Cardiac fibroblast (primary cell): ENCODE measurements at regions not wholly inside any gene's neighbourhood (a gene's known extent, or its start where the extent isn't known, plus 50 kb on each side); places are given as distances from the start of the nearest gene placed in this dataset.
A peak's percentile ranks its signal among the peaks of the same experiment; 100 is the strongest.

ENCODE experiments used
- DNase-seq, 2 donors: peaks; one replicate each; pipeline versions ENCODE4 v3.0.0 to v3.0.0-alpha.2; 2010; ENCODE audit warnings: low read depth in 2 of 2
- H3K4me3 ChIP-seq, 2 donors: replicated peaks in 1 of 2; 1 replicate in 1 of 2; 2 replicates in 1 of 2; pipeline ENCODE4 v1.5.1; 2011; ENCODE audit warnings: low read depth in 2 of 2, low read length in 2 of 2, mild to moderate bottlenecking in 2 of 2, moderate library complexity in 1 of 2
- TF ChIP-seq, protein P1 (sequence below): IDR thresholded peaks from one replicate; pipeline ENCODE4 v1.5.1; 2011; ENCODE audit warnings: low read depth, mild to moderate bottlenecking, low read length, inconsistent platforms

DNA sequence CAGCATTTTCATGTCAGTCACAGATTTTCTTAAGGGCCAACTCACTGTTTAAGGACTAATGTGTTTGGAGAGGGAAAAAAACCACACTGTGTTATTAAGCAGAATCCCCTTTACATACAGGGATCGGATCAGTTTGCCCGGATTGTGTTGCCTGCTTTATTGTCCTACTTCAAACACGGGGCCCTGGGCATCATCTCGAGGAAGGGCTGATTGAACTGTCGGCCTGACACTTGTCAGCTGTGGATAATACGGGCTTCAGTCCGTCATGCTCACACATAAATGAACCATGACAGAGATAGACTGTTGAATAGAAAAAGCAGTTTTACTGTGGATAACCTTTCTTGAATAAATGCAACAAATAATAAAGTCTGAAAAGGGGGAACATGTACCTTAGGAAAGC is 325.0 kb downstream of the ZSWIM6 start:
- no peak for DNase-seq
- TF ChIP-seq, protein P1, sequence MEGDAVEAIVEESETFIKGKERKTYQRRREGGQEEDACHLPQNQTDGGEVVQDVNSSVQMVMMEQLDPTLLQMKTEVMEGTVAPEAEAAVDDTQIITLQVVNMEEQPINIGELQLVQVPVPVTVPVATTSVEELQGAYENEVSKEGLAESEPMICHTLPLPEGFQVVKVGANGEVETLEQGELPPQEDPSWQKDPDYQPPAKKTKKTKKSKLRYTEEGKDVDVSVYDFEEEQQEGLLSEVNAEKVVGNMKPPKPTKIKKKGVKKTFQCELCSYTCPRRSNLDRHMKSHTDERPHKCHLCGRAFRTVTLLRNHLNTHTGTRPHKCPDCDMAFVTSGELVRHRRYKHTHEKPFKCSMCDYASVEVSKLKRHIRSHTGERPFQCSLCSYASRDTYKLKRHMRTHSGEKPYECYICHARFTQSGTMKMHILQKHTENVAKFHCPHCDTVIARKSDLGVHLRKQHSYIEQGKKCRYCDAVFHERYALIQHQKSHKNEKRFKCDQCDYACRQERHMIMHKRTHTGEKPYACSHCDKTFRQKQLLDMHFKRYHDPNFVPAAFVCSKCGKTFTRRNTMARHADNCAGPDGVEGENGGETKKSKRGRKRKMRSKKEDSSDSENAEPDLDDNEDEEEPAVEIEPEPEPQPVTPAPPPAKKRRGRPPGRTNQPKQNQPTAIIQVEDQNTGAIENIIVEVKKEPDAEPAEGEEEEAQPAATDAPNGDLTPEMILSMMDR: no peak
- H3K4me3 ChIP-seq: no peak overlapping the region

DNA sequence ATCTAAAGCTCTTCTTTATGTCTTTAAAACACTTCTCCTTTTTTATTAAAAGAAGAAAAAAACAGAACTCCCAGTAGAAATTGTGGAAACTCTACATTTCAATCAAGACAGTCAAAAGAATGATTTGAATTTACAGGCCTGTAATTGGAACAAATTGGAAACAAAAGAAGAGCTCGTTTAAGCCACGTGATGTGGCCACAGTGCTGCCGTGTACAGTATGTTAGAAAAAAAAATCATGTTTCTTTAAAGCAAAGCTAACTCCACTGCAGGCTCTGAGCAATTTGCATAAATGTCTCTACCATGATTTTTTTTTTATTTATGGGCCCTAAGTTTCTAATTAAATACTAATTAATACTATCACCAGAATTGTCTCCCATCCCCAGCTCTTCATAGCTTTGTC is 325.6 kb downstream of the ZSWIM6 start:
- DNase-seq: no peak
- H3K4me3 ChIP-seq: no peak overlapping the region
- TF ChIP-seq, protein P1: no peak

DNA sequence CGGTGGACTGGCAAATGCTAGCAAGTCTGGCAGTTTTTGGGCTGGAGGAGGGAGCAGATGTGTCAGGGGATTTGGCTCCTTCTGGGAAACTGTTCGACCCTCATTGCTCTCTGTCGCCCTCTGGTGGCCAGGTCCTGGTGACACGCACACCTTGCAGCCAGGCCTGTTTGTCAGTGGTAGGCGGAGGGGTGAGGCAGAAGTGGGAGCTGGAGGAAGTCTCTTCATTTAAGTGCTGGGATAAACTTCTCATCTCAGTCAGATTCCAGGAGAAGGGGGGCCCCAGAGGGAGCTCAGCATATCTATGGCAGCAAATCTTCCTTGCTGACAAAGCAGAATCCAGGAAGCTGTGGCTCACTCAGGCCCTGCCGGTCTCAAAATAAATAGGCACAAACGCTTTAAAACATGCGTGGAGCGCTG is 326.5 kb downstream of the ZSWIM6 start:
- peak; percentile 82 to 84 for DNase-seq
- TF ChIP-seq, protein P1: peak; percentile 91
- H3K4me3 ChIP-seq: no peak overlapping the region

DNA sequence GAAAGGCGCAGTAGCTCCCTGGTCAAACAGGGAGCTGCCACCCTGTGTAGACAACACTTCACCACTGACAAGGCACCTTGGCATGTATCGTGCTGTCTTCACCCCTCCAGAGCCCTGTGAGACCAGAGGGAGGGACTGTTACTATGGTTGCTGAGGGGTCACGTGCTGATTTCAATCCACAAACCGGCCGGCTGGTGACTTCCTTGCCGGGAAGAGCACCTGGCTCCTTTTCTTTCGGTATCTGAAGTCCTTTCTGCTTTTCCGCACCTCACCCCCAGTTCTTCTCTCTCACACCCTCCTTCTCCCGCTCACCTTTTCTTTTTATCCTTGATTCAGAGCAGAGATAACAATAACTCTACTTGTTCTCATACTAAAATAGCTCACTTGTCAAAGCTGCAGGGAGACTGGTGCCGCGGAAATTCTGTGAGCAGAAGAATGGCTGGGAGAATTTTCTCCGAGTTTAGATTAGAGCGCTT is 327.2 kb downstream of the ZSWIM6 start:
- no peak for DNase-seq
- TF ChIP-seq, protein P1: no peak
- no peak overlapping the region for H3K4me3 ChIP-seq

DNA sequence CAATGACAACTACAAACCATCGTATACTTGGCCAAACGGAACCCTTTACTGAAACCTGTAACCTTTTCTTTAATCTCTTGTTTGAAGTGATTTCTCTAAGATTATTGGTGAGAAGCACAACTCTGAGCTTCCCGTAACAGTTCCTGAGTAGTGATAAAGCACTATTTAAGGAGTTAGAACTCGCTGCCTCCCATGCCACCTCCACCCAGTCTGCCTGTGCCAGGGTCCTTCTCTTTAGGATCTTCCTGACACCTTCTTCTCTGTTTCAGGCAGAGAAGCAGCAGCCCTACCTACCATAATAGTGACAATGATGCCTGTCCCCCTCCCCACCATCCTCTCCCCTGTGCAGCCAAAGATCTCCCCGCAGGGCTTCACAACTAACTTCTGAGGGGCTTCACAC is 330.6 kb downstream of the ZSWIM6 start:
- H3K4me3 ChIP-seq: no peak overlapping the region
- no peak for DNase-seq
- TF ChIP-seq, protein P1: no peak

DNA sequence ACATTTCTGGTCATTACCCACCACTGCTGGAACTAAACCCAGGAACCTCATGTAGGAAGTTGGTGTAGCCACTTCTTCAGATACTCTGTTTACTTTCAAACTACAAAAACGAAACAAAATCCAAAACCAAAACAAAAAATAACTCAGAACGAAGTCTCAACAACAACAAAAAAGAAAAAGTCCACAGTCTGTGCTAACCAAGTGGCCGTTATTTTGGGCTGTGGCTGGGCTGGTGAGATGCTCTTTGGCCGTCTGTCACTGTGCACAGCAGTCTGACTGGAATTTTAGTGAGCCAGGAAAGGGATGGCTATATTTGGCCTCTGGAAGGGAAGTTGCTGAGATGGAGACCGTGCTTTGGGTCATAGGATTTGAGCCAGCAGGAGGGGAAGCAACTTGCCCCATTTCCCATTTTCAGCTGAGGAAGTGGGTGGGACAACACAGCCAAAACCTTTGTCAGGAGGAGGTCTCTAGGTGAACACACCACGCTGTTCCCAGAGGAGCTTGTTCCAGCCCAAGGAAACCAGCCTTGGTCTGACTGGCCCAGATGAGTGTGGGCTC is 334.1 kb downstream of the ZSWIM6 start:
- no peak overlapping the region for H3K4me3 ChIP-seq
- no peak for DNase-seq

More for the DNA sequence above, 334.1 kb downstream of the ZSWIM6 start:
- TF ChIP-seq, protein P1: no peak
